ENCODE measurements at regions not wholly inside any gene's neighbourhood (a gene's known extent, or its start where the extent isn't known, plus 50 kb on each side); places are given as distances from the start of the nearest gene placed in this dataset.

GRCh38 chr9:82808478-82808877, 254.5 kb downstream of the RASEF start:
- ATAC-seq (ENCODE audit: low read depth) (no peak), DNase-seq (no peak)
- Histone ChIP-seq H4K20me1 (ENCODE audit: control insufficient read depth, insufficient read depth, low read length, poor library complexity, severe bottlenecking) (no peaks in the 10 kb centered on the region), H3K27ac (ENCODE audit: low read length in 2 of 2) (no peak overlapping the region), H3K4me3 (ENCODE audit: control extremely low read depth in 1 of 5, extremely low read depth in 1 of 5, insufficient read depth in 1 of 5, low read depth in 2 of 5, low read length in 4 of 5) (no peak overlapping the region), H3K9ac (ENCODE audit: low read length) (no peak overlapping the region), H3K4me1 (ENCODE audit: control insufficient read depth in 2 of 2, insufficient read depth in 2 of 2, low read length in 2 of 2) (no peaks in the 10 kb centered on the region), H3K4me2 (replicated peaks; ENCODE audit: low read depth, low read length, poor library complexity, severe bottlenecking) (no peak overlapping the region), H3K9me3 (ENCODE audit: control extremely low read depth in 1 of 3, control insufficient read depth in 2 of 3, insufficient read depth in 1 of 3, low read length in 2 of 3) (no peaks in the 10 kb centered on the region), H3K79me2 (ENCODE audit: control insufficient read depth, insufficient read depth, low read length) (no peaks in the 10 kb centered on the region), H3K36me3 (replicated peaks in 1 of 2; ENCODE audit: control extremely low read depth in 1 of 2, control insufficient read depth in 1 of 2, extremely low read depth in 1 of 2, insufficient read depth in 2 of 2, low read length in 1 of 2) (no peaks in the 10 kb centered on the region), H3K27me3 (replicated peaks in 1 of 4; ENCODE audit: control extremely low read depth in 1 of 4, control insufficient read depth in 3 of 4, insufficient read depth in 4 of 4, low read length in 3 of 4) (no peaks in the 10 kb centered on the region), H2AFZ (ENCODE audit: insufficient read depth, low read depth, low read length, poor library complexity, severe bottlenecking) (no peak overlapping the region)
- H3K27me3 Mint-ChIP-seq, result no peaks in the 10 kb centered on the region
- no peaks in the 10 kb centered on the region for H3K4me1 Mint-ChIP-seq
- intact Hi-C loops (cut with micrococcal nuclease), result no loop called here
- ChIA-PET CTCF (no interaction called here), POLR2A (no interaction called here)
- TF ChIP-seq, protein P1, sequence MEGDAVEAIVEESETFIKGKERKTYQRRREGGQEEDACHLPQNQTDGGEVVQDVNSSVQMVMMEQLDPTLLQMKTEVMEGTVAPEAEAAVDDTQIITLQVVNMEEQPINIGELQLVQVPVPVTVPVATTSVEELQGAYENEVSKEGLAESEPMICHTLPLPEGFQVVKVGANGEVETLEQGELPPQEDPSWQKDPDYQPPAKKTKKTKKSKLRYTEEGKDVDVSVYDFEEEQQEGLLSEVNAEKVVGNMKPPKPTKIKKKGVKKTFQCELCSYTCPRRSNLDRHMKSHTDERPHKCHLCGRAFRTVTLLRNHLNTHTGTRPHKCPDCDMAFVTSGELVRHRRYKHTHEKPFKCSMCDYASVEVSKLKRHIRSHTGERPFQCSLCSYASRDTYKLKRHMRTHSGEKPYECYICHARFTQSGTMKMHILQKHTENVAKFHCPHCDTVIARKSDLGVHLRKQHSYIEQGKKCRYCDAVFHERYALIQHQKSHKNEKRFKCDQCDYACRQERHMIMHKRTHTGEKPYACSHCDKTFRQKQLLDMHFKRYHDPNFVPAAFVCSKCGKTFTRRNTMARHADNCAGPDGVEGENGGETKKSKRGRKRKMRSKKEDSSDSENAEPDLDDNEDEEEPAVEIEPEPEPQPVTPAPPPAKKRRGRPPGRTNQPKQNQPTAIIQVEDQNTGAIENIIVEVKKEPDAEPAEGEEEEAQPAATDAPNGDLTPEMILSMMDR (IDR thresholded peaks at IDR 0.05), result no peak
- TF ChIP-seq EZH2 (IDR thresholded peaks at IDR 0.05; ENCODE audit: borderline replicate concordance, insufficient read depth, low read depth, low read length, poor library complexity, severe bottlenecking), result no peak
- H3K27ac Mint-ChIP-seq, result no peak overlapping the region
- no peaks in the 10 kb centered on the region for H3K9me3 Mint-ChIP-seq (ENCODE audit: insufficient read depth)
- no peak overlapping the region for H3K4me3 Mint-ChIP-seq
- WGBS (ENCODE audit: insufficient coverage), result 100% methylated on average over 2 of the region's 2 CpGs

- no peak overlapping the region for H3K4me3 ChIP-seq (ENCODE audit: control extremely low read depth in 1 of 5, extremely low read depth in 1 of 5, insufficient read depth in 1 of 5, low read depth in 2 of 5, low read length in 4 of 5)
- no peaks in the 10 kb centered on the region for H3K79me2 ChIP-seq (ENCODE audit: control insufficient read depth, insufficient read depth, low read length)
- H4K20me1 ChIP-seq (ENCODE audit: control insufficient read depth, insufficient read depth, low read length, poor library complexity, severe bottlenecking), result no peaks in the 10 kb centered on the region
- DNase-seq (no peak), ATAC-seq (ENCODE audit: low read depth) (no peak)
- 100% methylated on average over 1 of the region's 1 CpG for WGBS (ENCODE audit: insufficient coverage)
- ChIA-PET CTCF (no interaction called here), POLR2A (no interaction called here)
- no peak overlapping the region for H3K4me3 Mint-ChIP-seq
- no peaks in the 10 kb centered on the region for H3K4me1 Mint-ChIP-seq
- H3K9me3 Mint-ChIP-seq (ENCODE audit: insufficient read depth), result no peaks in the 10 kb centered on the region
- H3K9me3 ChIP-seq (ENCODE audit: control extremely low read depth in 1 of 3, control insufficient read depth in 2 of 3, insufficient read depth in 1 of 3, low read length in 2 of 3), result no peaks in the 10 kb centered on the region
- TF ChIP-seq, protein P1 (IDR thresholded peaks at IDR 0.05), result no peak
- no peak for TF ChIP-seq EZH2 (IDR thresholded peaks at IDR 0.05; ENCODE audit: borderline replicate concordance, insufficient read depth, low read depth, low read length, poor library complexity, severe bottlenecking)
- H2AFZ ChIP-seq (ENCODE audit: insufficient read depth, low read depth, low read length, poor library complexity, severe bottlenecking), result no peak overlapping the region
- no peaks in the 10 kb centered on the region for H3K27me3 Mint-ChIP-seq
- intact Hi-C loops (cut with micrococcal nuclease), result no loop called here
- H3K4me2 ChIP-seq (replicated peaks; ENCODE audit: low read depth, low read length, poor library complexity, severe bottlenecking), result no peak overlapping the region
- H3K9ac ChIP-seq (ENCODE audit: low read length), result no peak overlapping the region
- no peaks in the 10 kb centered on the region for H3K36me3 ChIP-seq (replicated peaks in 1 of 2; ENCODE audit: control extremely low read depth in 1 of 2, control insufficient read depth in 1 of 2, extremely low read depth in 1 of 2, insufficient read depth in 2 of 2, low read length in 1 of 2)
- no peaks in the 10 kb centered on the region for H3K4me1 ChIP-seq (ENCODE audit: control insufficient read depth in 2 of 2, insufficient read depth in 2 of 2, low read length in 2 of 2)
- H3K27me3 ChIP-seq (replicated peaks in 1 of 4; ENCODE audit: control extremely low read depth in 1 of 4, control insufficient read depth in 3 of 4, insufficient read depth in 4 of 4, low read length in 3 of 4), result no peaks in the 10 kb centered on the region
- H3K27ac Mint-ChIP-seq, result no peak overlapping the region
- no peak overlapping the region for H3K27ac ChIP-seq (ENCODE audit: low read length in 2 of 2)
Observed at GRCh38 chr9:82810915-82811314, 252.0 kb downstream of the RASEF start.
